ENCODE measurements at regions not wholly inside any gene's neighbourhood (a gene's known extent, or its start where the extent isn't known, plus 50 kb on each side); places are given as distances from the start of the nearest gene placed in this dataset.

DNA sequence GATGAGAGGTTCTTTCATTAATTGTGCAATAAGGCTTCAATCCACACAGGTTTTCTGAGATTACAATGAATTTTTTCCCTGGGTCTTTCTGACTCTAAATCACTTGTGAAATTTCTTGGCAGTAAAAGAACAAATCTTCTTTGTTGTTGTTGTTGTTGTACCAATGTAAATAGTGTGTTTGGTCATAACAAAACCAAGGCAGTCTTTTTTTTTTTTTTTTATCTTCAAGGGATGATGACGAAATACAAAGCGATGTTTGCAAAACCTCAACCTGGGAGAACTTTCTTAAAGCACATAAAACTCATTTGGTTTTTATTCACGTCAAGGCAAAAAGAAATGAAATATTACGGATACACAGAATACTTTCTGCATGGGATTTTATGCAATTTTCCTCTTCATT lies 462.0 kb downstream of the LIG4 start:
- H3K36me3 Mint-ChIP-seq (ENCODE audit: low read depth), result no peaks in the 10 kb centered on the region
- ChIA-PET CTCF (no interaction called here), POLR2A (no interaction called here)
- no peaks in the 10 kb centered on the region for H3K27me3 Mint-ChIP-seq
- no peak for ATAC-seq (ENCODE audit: poor library complexity)
- H3K27ac Mint-ChIP-seq, result no peak overlapping the region
- intact Hi-C loops (cut with DNase I, micrococcal nuclease), result no loop called here
- H3K4me1 Mint-ChIP-seq (ENCODE audit: low read depth), result no peaks in the 10 kb centered on the region
- H3K4me3 Mint-ChIP-seq, result no peak overlapping the region
- H3K27ac ChIP-seq (ENCODE audit: low read depth in 1 of 2, low read length in 2 of 2), result no peak overlapping the region
- no peaks in the 10 kb centered on the region for H3K36me3 ChIP-seq (ENCODE audit: insufficient read depth, low read length)
- H3K4me3 ChIP-seq (ENCODE audit: low read length), result no peak overlapping the region
- no peaks in the 10 kb centered on the region for H3K9me3 ChIP-seq (ENCODE audit: control insufficient read depth in 1 of 2, insufficient read depth in 1 of 2, low read length in 2 of 2)
- H3K4me1 ChIP-seq (ENCODE audit: insufficient read depth, low read length), result no peaks in the 10 kb centered on the region
- TF ChIP-seq, protein P1, sequence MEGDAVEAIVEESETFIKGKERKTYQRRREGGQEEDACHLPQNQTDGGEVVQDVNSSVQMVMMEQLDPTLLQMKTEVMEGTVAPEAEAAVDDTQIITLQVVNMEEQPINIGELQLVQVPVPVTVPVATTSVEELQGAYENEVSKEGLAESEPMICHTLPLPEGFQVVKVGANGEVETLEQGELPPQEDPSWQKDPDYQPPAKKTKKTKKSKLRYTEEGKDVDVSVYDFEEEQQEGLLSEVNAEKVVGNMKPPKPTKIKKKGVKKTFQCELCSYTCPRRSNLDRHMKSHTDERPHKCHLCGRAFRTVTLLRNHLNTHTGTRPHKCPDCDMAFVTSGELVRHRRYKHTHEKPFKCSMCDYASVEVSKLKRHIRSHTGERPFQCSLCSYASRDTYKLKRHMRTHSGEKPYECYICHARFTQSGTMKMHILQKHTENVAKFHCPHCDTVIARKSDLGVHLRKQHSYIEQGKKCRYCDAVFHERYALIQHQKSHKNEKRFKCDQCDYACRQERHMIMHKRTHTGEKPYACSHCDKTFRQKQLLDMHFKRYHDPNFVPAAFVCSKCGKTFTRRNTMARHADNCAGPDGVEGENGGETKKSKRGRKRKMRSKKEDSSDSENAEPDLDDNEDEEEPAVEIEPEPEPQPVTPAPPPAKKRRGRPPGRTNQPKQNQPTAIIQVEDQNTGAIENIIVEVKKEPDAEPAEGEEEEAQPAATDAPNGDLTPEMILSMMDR (IDR thresholded peaks at IDR 0.05), result no peak
- H3K27me3 ChIP-seq (ENCODE audit: control insufficient read depth in 1 of 2, insufficient read depth in 2 of 2, low read length in 2 of 2), result no peaks in the 10 kb centered on the region
- peaks cover 2% of the 10 kb centered on the region for H3K9me3 Mint-ChIP-seq
- no peak for DNase-seq

DNA sequence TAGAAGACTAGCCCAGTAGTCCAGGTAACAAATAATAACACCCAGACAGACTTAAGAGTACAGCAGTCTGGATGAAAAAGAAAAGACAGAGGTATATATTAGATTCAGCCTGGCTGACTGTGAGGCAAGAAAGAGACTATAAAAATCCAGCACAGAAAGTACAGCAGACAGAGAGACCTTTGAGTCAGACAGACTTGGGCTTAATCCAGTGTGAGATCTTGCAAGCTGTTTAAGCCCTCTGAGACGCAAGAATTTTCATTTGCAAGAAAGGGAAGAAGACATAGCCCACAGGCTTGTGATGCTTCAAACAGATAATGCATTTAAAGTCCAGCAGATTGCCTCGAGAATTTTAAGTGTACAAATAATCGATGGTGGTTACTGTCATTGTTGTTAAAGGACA lies 471.4 kb downstream of the LIG4 start:
- no peaks in the 10 kb centered on the region for H3K4me1 ChIP-seq (ENCODE audit: insufficient read depth, low read length)
- H3K36me3 Mint-ChIP-seq (ENCODE audit: low read depth), result no peaks in the 10 kb centered on the region
- intact Hi-C loops (cut with DNase I, micrococcal nuclease), result no loop called here
- no peak overlapping the region for H3K4me3 Mint-ChIP-seq
- TF ChIP-seq, protein P1 (IDR thresholded peaks at IDR 0.05), result no peak
- ChIA-PET CTCF (no interaction called here), POLR2A (no interaction called here)
- no peak overlapping the region for H3K27ac Mint-ChIP-seq
- DNase-seq (no peak), ATAC-seq (ENCODE audit: poor library complexity) (no peak)
- H3K9me3 ChIP-seq (ENCODE audit: control insufficient read depth in 1 of 2, insufficient read depth in 1 of 2, low read length in 2 of 2), result peaks cover 0 to 4% of the 10 kb centered on the region in 2 experiments
- peaks cover 4% of the 10 kb centered on the region for H3K9me3 Mint-ChIP-seq
- no peaks in the 10 kb centered on the region for H3K27me3 Mint-ChIP-seq
- no peaks in the 10 kb centered on the region for H3K27me3 ChIP-seq (ENCODE audit: control insufficient read depth in 1 of 2, insufficient read depth in 2 of 2, low read length in 2 of 2)
- no peaks in the 10 kb centered on the region for H3K4me1 Mint-ChIP-seq (ENCODE audit: low read depth)
- no peaks in the 10 kb centered on the region for H3K36me3 ChIP-seq (ENCODE audit: insufficient read depth, low read length)
- H3K4me3 ChIP-seq (ENCODE audit: low read length), result no peak overlapping the region
- H3K27ac ChIP-seq (ENCODE audit: low read depth in 1 of 2, low read length in 2 of 2), result no peak overlapping the region

DNA sequence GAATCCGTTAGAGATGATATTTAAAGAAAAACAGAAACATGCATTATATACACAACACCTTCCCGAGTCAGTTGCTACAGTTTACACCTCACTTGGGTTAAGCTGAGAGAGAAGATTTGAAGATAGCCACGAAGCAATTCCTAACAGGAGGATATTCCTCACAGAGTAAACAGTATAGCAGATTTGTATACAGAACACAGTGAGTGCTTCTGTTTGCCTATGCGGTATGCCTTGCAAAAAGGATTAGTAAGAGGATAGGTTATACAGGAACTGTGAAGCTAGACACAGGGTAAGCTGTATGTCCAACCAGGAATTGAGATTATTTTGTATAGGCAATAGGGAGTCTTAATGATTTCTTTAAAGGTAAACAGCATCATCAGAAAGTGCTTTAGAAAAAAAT lies 471.8 kb downstream of the LIG4 start:
- intact Hi-C loops (cut with DNase I, micrococcal nuclease), result no loop called here
- Mint-ChIP-seq H3K36me3 (ENCODE audit: low read depth) (no peaks in the 10 kb centered on the region), H3K27ac (no peak overlapping the region), H3K9me3 (peaks cover 4% of the 10 kb centered on the region), H3K4me3 (no peak overlapping the region), H3K4me1 (ENCODE audit: low read depth) (no peaks in the 10 kb centered on the region), H3K27me3 (no peaks in the 10 kb centered on the region)
- ATAC-seq (ENCODE audit: poor library complexity) (no peak), DNase-seq (no peak)
- Histone ChIP-seq H3K9me3 (ENCODE audit: control insufficient read depth in 1 of 2, insufficient read depth in 1 of 2, low read length in 2 of 2) (peaks cover 0 to 4% of the 10 kb centered on the region in 2 experiments), H3K27me3 (ENCODE audit: control insufficient read depth in 1 of 2, insufficient read depth in 2 of 2, low read length in 2 of 2) (no peaks in the 10 kb centered on the region), H3K4me1 (ENCODE audit: insufficient read depth, low read length) (no peaks in the 10 kb centered on the region), H3K4me3 (ENCODE audit: low read length) (no peak overlapping the region), H3K27ac (ENCODE audit: low read depth in 1 of 2, low read length in 2 of 2) (no peak overlapping the region), H3K36me3 (ENCODE audit: insufficient read depth, low read length) (no peaks in the 10 kb centered on the region)
- POLR2A ChIA-PET, result no interaction called here
- TF ChIP-seq, protein P1 (IDR thresholded peaks at IDR 0.05), result no peak
- CTCF ChIA-PET, result no interaction called here

All from CD4-positive, alpha-beta T cell (primary cell).